ENCODE measurements at regions not wholly inside any gene's neighbourhood (a gene's known extent, or its start where the extent isn't known, plus 50 kb on each side); places are given as distances from the start of the nearest gene placed in this dataset.
A peak's percentile ranks its signal among the peaks of the same experiment; 100 is the strongest.
"Not testable (repeated sequence)": the region's sequence is repeated elsewhere in the genome, so short reads cannot be mapped to it uniquely, and the experiment has no call there.

DNA sequence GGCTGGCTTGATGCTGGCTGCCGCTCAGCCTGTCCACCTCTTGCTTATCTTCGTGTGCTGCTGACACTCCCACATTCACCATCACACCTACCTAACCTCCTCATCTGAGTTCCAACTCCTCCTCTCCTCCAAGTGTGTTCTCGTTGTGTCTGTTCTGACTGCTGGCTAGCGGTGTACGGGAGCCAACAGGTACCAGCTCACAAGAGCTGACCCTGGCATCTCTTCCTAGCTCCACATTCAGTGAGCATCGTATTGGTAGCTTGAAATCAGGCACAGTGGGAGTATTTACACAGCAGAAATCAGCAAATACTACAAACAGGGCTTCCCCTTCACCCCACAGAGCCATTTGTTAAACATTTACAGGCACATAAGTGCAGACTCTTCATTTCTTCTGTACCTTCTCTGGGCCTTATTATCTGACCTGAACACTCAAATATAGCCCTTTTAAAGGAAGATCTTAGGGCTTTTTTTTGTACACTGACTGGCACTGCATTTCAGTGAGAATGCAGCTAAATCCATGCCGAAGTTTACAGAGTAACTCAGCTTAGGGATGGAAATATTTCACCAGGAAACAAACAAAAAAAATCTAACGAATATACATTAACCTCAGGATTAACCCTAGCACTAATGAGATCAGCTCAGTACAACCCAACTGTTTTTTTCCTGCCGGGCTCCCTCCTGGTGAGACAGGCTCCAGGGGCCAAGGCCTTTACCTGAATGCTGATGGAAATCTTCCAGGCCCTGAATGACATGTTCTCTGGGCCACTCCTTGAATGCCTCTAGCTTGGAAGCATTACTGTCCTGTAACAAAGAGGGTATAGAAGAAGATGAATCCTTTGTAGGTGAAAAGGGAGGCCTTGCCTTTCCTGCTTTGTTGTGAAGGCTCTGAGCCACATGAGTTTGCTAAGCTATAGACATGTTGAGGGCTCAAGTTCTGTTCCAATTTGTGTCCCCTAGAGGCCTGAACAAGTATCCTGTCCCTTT lies 150.5 kb upstream of the LPP start:
- DNase-seq, result peak in 1 of 2 experiments; percentile 38

GRCh38 chr3:188006726-188007393 lies 147.1 kb upstream of the LPP start:
- peak; percentile 65 to 80 for DNase-seq

DNA sequence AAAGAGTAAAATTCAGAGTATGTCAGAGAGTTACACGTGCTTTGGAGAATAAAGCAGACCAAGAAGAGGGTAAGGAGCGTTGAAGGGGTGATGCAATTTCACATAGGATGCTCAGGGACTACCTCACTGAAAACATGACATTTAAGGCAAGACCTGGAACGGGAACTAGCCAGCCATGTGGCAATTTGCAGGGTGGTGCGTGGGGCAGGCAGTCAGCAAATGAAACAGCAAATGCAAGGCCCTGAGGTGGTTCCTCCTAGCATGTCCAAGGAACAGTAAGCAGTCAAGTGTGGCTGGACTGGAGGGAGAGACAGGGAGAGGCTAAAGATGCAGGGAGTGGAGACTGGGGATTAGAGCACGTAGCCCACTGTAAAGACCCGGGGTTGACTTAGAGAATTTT lies 146.1 kb upstream of the LPP start:
- DNase-seq, result no peak

GRCh38 chr3:188008582-188009213 lies 145.3 kb upstream of the LPP start:
- no peak for DNase-seq

DNA sequence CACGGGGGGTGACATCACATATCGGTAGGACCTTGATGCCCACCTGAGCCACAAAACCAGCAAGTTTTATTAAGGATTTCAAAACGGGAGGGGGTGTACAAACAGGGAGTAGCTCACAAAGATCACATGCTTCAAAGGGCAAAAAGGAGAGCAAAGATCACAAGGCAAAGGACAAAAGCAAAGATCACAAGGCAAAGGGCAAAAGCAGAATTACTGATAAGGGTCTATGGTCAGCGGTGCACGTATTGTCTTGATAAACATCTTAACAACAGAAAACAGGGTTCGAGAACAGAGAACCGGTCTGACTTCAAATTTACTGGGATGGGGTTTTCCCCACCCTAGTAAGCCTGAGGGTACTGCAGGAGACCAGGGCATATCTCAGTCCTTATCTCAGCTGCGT lies 143.5 kb upstream of the LPP start:
- DNase-seq, result no peak

GRCh38 chr3:188019727-188020126 lies 134.2 kb upstream of the LPP start:
- DNase-seq, result no peak

DNA sequence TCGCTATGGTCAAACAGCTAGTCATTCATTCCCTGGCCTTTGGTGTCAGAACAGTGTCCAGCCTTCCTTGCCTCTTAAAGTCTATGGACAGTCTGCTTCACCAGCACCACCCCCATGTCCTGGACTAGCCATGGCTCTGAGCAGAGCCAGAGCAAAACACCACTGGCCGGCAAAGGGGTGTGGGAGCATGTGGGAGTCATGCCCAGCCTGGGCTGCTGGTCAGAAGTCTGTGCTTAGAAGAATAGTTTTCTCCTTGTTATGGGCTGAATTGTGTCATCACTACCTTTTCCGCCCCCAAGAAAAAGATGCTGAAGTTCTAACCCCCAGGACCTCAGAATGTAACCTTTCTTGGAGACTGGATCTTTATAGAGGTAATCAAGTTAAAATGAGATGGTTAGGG lies 132.9 kb upstream of the LPP start:
- no peak for DNase-seq

GRCh38 chr3:188021502-188022040 lies 132.4 kb upstream of the LPP start:
- no peak for DNase-seq

GRCh38 chr3:188022902-188023301 lies 131.1 kb upstream of the LPP start:
- DNase-seq, result not testable (repeated sequence)

DNA sequence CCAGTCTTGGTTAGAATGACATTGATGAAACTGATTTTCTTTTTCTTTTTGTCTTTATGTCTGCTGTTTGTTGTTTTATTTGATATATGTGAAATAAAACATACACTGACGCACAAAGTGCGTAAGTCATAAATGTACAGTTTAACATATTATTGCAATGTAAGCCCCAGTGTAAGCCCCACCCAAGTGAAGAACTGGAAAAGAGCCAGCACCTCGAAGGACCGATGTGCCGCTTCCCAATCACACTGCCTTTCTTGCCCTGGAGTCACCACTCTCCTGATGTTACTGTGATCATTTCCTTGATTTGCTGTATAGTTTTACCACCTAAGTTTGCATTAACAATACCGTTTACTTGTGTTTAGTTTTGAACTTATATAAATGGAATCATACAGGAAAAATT lies 128.4 kb upstream of the LPP start:
- DNase-seq, result no peak

DNA sequence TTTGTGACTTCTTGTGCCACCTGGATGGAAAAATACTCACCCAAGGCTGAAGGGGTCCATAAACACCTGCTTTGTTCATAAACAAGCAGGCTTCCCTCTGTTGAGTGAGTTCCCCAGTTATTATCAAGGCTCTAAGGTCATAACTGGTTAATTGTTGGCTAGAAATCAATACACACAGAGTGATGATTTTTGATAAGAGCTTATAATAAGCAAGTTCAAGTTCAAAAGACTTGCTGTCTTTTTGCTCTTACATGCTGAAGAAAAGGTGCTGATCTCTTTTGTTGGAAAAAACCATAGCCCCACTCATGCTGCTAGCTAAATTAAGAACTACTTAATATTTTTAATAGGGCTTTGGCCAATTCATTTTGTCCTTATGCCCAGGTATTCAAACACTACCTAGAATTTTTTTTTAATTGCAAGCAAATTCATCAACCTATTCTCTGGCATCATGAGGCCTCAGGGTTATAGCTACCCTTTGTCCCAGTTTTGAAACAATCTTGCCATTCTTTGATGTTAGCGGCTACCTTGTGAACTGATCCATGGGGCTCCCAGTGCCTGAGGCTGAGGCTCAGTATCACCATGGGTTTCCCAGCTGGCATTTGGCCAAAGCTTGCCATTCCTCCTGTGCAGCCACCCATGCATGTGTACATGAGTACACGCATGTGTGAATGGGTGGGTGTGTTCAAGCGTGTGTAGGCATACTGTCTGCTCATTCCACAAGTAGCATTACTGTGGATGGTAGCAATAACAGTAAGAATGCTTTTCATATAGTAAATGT lies 127.6 kb upstream of the LPP start:
- no peak for DNase-seq

- no peak for DNase-seq
Measured at GRCh38 chr3:188031121-188031520, 122.8 kb upstream of the LPP start.

- DNase-seq, result no peak
Measured at GRCh38 chr3:188034989-188035388, 119.0 kb upstream of the LPP start.

- DNase-seq, result no peak
Measured at GRCh38 chr3:188036375-188037194, 117.4 kb upstream of the LPP start.

DNA sequence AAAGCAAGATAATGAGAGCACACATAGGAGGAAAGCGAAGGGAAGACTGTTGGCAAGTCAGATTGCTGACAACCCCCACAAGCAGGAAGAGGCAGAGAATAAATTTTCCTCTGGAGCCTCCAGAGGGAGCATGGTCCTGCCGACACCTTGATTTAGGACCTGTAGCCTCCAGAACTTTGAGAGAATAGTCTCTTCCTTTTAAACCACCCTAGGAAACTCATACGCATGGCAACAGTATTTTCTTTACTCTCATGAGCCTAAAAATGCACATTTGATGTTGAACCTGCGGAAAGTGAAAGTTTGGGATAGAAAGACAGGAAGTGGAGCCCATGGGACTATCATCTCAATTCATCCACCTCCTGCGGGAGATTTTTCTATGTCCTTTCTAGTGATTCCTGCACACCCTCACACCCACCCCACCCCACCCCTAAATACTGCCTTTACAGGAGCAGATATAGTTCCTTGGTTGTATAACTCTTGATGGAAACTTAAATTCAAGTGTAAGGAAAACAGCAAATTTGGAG lies 116.7 kb upstream of the LPP start:
- DNase-seq, result peak; percentile 54 to 65

GRCh38 chr3:188037965-188038581 lies 115.9 kb upstream of the LPP start:
- no peak for DNase-seq

- no peak for DNase-seq
Measured at GRCh38 chr3:188041193-188041592, 112.8 kb upstream of the LPP start.

DNA sequence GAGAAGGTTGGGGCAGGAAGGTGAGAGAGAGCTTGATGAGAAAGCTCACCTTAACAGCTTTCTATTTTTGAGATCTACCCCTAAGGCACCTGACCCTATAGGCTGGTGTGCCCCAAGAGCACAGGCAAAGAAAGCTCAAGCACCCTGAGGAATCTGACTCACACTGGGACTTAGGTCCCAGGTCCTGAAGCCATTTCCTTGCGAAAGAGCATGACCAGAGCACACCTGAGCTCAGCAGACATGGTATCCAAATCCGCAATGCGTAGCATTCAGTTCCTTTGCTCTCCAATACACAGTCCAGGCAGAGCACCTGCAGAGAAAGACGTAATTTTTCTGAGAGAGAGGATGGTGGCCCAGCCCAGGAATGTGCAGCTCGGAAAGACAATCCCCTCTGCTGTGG lies 112.1 kb upstream of the LPP start:
- no peak for DNase-seq

DNA sequence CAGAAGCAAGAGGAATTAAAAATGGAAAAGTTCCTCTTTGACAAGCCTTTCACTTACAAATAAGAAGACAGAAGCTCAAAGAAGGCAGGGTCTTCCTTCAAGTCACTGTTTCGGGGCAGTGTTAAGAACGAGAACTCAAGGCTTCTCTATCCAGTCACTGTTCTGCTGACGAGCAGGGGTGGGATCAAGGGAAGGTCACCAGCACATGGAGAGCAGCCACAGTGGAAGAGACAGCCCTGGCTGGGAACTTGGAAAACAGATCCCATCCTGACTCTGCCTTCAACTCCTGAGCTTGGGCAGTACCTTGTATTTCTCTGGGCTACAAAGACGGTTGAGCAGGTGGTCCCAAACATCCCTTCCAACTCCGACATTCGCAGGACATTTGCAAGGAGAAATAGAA lies 111.5 kb upstream of the LPP start:
- no peak for DNase-seq

DNA sequence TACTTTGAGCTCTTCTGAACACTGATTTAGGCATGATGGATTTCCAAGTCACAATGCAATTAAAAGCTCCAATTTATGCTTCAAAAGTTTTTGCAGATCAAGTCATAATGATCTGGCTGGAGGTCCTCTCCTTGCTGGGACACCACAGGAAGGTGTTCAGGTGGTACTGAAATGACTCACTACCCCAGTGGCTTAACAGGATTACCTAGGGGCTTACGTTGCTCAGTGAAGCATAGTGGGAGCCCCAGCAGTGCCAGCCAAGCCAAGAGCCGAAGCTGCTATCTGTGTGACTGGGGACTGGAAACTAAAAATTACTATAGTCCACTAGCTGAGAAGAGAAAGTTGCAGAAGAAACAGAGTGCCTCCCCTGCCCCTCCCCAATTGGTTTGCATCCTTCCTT lies 110.1 kb upstream of the LPP start:
- DNase-seq, result no peak

Measured in SHP77 (cell line).